HL-60 (cell line): ENCODE measurements at regions not wholly inside any gene's neighbourhood (a gene's known extent, or its start where the extent isn't known, plus 50 kb on each side); places are given as distances from the start of the nearest gene placed in this dataset.
"Not testable (repeated sequence)": the region's sequence is repeated elsewhere in the genome, so short reads cannot be mapped to it uniquely, and the experiment has no call there.

Source experiments
- DNase-seq, 2 experiments: peaks; one replicate each; pipeline ENCODE4 v3.0.0-alpha.2; 2010 to 2020; ENCODE audit warnings: low read depth in 1 of 2, low spot score in 1 of 2
- H3K27ac ChIP-seq: fragments of 250-450 bp; sonication (Bioruptor Pico); replicated peaks from 2 replicates; pipeline ENCODE4 v1.5.1; 2020; ENCODE audit warnings: mild to moderate bottlenecking, moderate library complexity
- H3K27me3 ChIP-seq: fragments of 250-450 bp; sonication (Bioruptor Pico); 2 replicates; pipeline ENCODE4 v1.5.1; 2021; ENCODE audit warnings: mild to moderate bottlenecking, moderate library complexity; ENCODE audit not compliant: insufficient read depth, poor library complexity, severe bottlenecking
- H3K4me3 ChIP-seq: replicated peaks from 2 replicates; pipeline ENCODE4 v1.5.1; 2011; ENCODE audit warnings: mild to moderate bottlenecking, control low read depth, low read length; ENCODE audit not compliant: insufficient read depth
- CTCF ChIP-seq: IDR thresholded peaks from one replicate; pipeline ENCODE4 v1.5.1; 2011; ENCODE audit warnings: low read length, control low read depth, inconsistent platforms; ENCODE audit not compliant: insufficient read depth
- GABPA ChIP-seq: IDR thresholded peaks from 2 replicates; pipeline ENCODE4 v1.6.1; 2012; ENCODE audit warnings: low read depth
- REST ChIP-seq: IDR thresholded peaks from 2 replicates; pipeline ENCODE4 v1.6.1; 2012; ENCODE audit warnings: low read depth; ENCODE audit not compliant: insufficient replicate concordance
- SPI1 ChIP-seq: IDR thresholded peaks from 2 replicates; pipeline ENCODE4 v1.6.1; 2012; ENCODE audit warnings: low read depth, mild to moderate bottlenecking, borderline replicate concordance

- Histone ChIP-seq H3K4me3 (no peak overlapping the region), H3K27ac (no peak overlapping the region), H3K27me3 (no peaks in the 10 kb centered on the region)
- DNase-seq, result no peak
- TF ChIP-seq CTCF, result no peak
- TF ChIP-seq REST, result no peak
- TF ChIP-seq GABPA, result no peak
- TF ChIP-seq SPI1, result no peak
Observed at GRCh38 chrX:41033299-41033698, 51.9 kb upstream of the USP9X start.

GRCh38 chrX:41034902-41035301 is 50.3 kb upstream of the USP9X start:
- DNase-seq, H3K4me3 ChIP-seq, H3K27ac ChIP-seq, H3K27me3 ChIP-seq: not testable (repeated sequence)
